ENCODE measurements at regions not wholly inside any gene's neighbourhood (a gene's known extent, or its start where the extent isn't known, plus 50 kb on each side); places are given as distances from the start of the nearest gene placed in this dataset.

- TF ChIP-seq GABPA (IDR thresholded peaks at IDR 0.05; ENCODE audit: borderline replicate concordance, insufficient read depth, low read length), result no peak
Observed at GRCh38 chr9:126219166-126219565, 107.5 kb upstream of the MVB12B start (continued).
